ENCODE measurements at regions not wholly inside any gene's neighbourhood (a gene's known extent, or its start where the extent isn't known, plus 50 kb on each side); places are given as distances from the start of the nearest gene placed in this dataset.

GRCh38 chr3:107284612-107285011 lies 92.6 kb upstream of the CCDC54 start:
- no peak for TF ChIP-seq CTCF (IDR thresholded peaks at IDR 0.05; ENCODE audit: low read depth, low read length)
- no peak overlapping the region for H3K4me3 ChIP-seq (ENCODE audit: low read depth, low read length)

- H3K4me3 ChIP-seq (ENCODE audit: low read depth, low read length), result no peak overlapping the region
- TF ChIP-seq CTCF (IDR thresholded peaks at IDR 0.05; ENCODE audit: low read depth, low read length), result no peak
Measured at GRCh38 chr3:107285197-107285596, 92.0 kb upstream of the CCDC54 start.

- no peak overlapping the region for H3K4me3 ChIP-seq (ENCODE audit: low read depth, low read length)
- TF ChIP-seq CTCF (IDR thresholded peaks at IDR 0.05; ENCODE audit: low read depth, low read length), result no peak
Measured at GRCh38 chr3:107289354-107289753, 87.9 kb upstream of the CCDC54 start.

- TF ChIP-seq CTCF (IDR thresholded peaks at IDR 0.05; ENCODE audit: low read depth, low read length), result no peak
- H3K4me3 ChIP-seq (ENCODE audit: low read depth, low read length), result no peak overlapping the region
Measured at GRCh38 chr3:107294117-107294516, 83.1 kb upstream of the CCDC54 start.

- no peak for TF ChIP-seq CTCF (IDR thresholded peaks at IDR 0.05; ENCODE audit: low read depth, low read length)
- H3K4me3 ChIP-seq (ENCODE audit: low read depth, low read length), result no peak overlapping the region
Measured at GRCh38 chr3:107297597-107297996, 79.6 kb upstream of the CCDC54 start.

GRCh38 chr3:107307205-107307604 lies 70.0 kb upstream of the CCDC54 start:
- TF ChIP-seq CTCF (IDR thresholded peaks at IDR 0.05; ENCODE audit: low read depth, low read length), result no peak
- H3K4me3 ChIP-seq (ENCODE audit: low read depth, low read length), result no peak overlapping the region

GRCh38 chr3:107308716-107309115 lies 68.5 kb upstream of the CCDC54 start:
- no peak overlapping the region for H3K4me3 ChIP-seq (ENCODE audit: low read depth, low read length)
- no peak for TF ChIP-seq CTCF (IDR thresholded peaks at IDR 0.05; ENCODE audit: low read depth, low read length)

All from WI38 (cell line).